ENCODE measurements at regions not wholly inside any gene's neighbourhood (a gene's known extent, or its start where the extent isn't known, plus 50 kb on each side); places are given as distances from the start of the nearest gene placed in this dataset.

DNA sequence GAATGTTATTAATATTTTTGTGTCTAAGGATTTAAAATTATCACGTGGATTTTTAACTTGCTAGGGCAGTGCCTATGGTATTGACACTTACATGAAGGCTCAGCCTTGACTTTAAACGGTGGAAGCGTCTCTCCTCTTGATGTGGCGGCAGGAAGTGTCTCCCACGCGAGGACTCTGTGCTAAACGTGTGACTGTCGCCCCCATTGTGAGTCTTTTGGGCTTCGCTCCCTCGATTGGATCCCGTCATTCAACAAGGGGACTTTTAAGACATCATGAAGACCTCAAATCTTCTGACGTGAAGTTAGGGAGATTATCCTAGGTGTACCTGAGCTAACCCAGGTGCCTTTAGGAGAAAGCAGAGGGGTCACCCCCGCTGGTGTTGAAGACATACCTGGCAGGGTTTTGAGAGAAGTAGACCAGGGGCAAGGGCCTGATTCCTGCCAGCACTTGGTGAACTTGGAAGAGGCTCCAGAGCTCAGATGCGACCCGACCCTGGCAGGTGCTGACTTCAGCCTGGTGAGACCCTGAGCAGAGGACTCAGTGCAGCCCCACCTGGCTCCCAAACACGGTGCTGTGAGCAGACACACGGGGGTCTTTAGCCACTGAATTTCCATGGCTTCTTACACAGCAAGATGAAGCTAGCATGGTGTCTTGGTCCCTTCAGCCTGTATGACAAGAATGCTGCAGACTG lies 55.7 kb upstream of the IRX4 start:
- no peak for DNase-seq (ENCODE audit: low read depth)

GRCh38 chr5:1937590-1937989 lies 54.9 kb upstream of the IRX4 start:
- DNase-seq (ENCODE audit: low read depth), result no peak

GRCh38 chr5:1936901-1937300 lies 54.2 kb upstream of the IRX4 start:
- no peak for DNase-seq (ENCODE audit: low read depth)

- DNase-seq (ENCODE audit: low read depth), result no peak
Observed at GRCh38 chr5:1936413-1936812, 53.7 kb upstream of the IRX4 start.

DNA sequence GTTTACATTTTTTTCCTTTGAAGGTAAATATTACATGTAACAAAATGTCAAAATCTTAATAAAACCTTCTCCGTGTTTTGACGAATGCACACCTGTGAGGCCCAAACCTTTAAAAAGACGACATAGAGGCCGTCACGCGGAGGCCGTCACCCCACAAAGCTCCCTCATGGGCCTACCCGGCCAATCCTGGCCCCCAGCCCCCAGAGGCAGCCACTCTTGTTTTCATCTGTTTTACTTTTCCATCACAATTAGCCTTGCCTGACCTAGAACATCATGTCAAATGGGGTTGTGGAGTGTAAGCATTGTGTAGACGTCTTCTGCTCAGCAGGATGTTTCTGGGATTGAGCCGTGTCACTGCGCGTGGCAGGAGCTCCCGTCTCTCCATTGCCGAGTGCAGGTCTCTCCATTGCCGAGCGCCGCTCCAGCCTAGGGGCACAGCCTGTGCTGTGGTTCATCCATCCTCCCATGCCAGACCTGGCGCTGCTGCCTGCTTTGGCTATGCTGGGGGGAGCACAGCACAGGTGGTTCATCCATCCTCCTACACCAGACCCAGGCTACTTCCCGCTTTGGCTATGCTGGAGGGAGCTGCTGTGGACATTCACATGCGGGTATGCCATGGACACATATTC lies 52.2 kb upstream of the IRX4 start:
- DNase-seq (ENCODE audit: low read depth), result no peak

DNA sequence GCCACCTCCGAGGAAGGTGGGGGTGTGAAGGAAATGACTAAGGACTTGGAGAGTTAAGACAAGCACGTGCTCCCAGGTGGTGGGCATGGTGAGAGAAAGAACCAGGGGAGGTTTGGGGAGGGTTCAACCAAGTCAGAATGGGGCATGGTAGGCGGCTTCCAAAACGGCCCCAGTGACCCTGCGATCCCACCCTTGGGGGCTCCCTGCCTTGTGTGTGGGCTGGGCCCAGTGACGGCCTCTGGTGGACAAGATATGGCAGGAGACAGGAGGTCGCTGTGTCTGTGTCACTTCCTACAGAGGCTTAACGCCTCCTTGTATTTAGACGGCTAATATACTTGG lies 51.3 kb upstream of the IRX4 start:
- no peak for DNase-seq (ENCODE audit: low read depth)

DNA sequence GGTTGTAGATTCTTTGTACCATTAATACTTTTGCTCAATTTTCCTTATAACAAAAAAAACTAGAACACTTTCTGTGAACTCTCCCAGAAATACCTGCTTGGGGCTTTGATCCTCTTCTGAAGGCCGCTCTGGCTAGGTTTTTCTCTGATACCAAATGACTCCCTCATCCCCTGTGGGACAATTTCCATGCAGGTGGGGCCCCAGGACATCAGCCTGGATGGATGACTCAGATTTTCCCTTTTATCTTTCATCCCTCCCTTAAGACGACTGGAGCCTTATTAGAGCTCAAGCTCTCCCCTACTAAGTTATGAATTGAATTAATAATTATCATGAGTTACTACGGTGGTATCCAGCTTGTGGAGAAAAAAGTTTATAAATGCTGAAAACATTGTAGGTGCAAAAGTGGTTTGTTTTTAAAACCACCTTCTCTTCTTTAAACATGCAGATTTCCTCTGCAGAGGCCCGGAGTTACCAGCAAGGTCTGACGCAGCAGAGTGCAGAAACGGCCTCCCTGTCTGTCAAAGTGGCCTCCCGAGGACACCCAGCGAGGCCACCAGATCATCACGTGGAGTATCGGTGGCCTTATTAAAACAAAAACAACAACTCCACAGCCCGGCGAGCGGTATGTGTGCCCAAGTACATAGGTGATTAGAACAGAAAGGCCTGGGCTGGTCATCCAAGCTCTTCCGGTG lies 50.8 kb upstream of the IRX4 start:
- no peak for DNase-seq (ENCODE audit: low read depth)

Measured in fibroblast of gingiva (primary cell).